Endodermal cell (in vitro differentiated cells): ENCODE measurements at regions not wholly inside any gene's neighbourhood (a gene's known extent, or its start where the extent isn't known, plus 50 kb on each side); places are given as distances from the start of the nearest gene placed in this dataset.

Experiments
- DNase-seq: peaks from one replicate; pipeline ENCODE4 v3.0.0-alpha.2; 2017
- H3K27ac ChIP-seq: 2 replicates; pipeline ENCODE4 v1.5.1; 2013; ENCODE audit warnings: mild to moderate bottlenecking, low read depth, low read length, moderate library complexity
- H3K27me3 ChIP-seq: 2 replicates; pipeline ENCODE4 v1.6.1; 2013; ENCODE audit warnings: mild to moderate bottlenecking, low read length, moderate library complexity; ENCODE audit not compliant: insufficient read depth, control insufficient read depth, poor library complexity, severe bottlenecking
- H3K36me3 ChIP-seq: 2 replicates; pipeline ENCODE4 v1.7.0; 2013; ENCODE audit warnings: mild to moderate bottlenecking, low read length, moderate library complexity; ENCODE audit not compliant: control insufficient read depth, insufficient read depth
- H3K4me1 ChIP-seq: one replicate; pipeline ENCODE4 v1.7.0; 2013; ENCODE audit warnings: low read length; ENCODE audit not compliant: control insufficient read depth, insufficient read depth
- H3K4me3 ChIP-seq: 2 replicates; pipeline ENCODE4 v1.5.1; 2013; ENCODE audit warnings: mild to moderate bottlenecking, low read length, moderate library complexity
- H3K9ac ChIP-seq: 2 replicates; pipeline ENCODE4 v1.6.1; 2013; ENCODE audit warnings: mild to moderate bottlenecking, low read length, moderate library complexity; ENCODE audit not compliant: poor library complexity, severe bottlenecking; ENCODE audit errors: extremely low read depth
- H3K9me3 ChIP-seq: 2 replicates; pipeline ENCODE4 v1.6.1; 2013; ENCODE audit warnings: mild to moderate bottlenecking, low read length, moderate library complexity; ENCODE audit not compliant: control insufficient read depth
- H3K27ac Mint-ChIP-seq: 2 replicates; pipeline ENCODE4 v1.8.0; 2020; ENCODE audit warnings: mixed read lengths
- H3K27me3 Mint-ChIP-seq: 2 replicates; pipeline ENCODE4 v1.8.0; 2021; ENCODE audit warnings: mild to moderate bottlenecking, mixed read lengths; ENCODE audit not compliant: insufficient read depth
- H3K36me3 Mint-ChIP-seq: 2 replicates; pipeline ENCODE4 v1.8.0; 2020; ENCODE audit warnings: low read depth, mixed read lengths
- H3K4me1 Mint-ChIP-seq: 2 replicates; pipeline ENCODE4 v1.8.0; 2020; ENCODE audit warnings: mixed read lengths
- H3K4me3 Mint-ChIP-seq: 2 replicates; pipeline ENCODE4 v1.8.0; 2020; ENCODE audit warnings: mild to moderate bottlenecking, moderate library complexity, mixed read lengths
- H3K9me3 Mint-ChIP-seq: 2 replicates; pipeline ENCODE4 v1.8.0; 2020; ENCODE audit warnings: mild to moderate bottlenecking, mixed read lengths
- WGBS, 2 experiments: methylation state at CpG; one replicate each; pipeline versions ENCODE4 v1.1.5 to v1.1.7; 2013; ENCODE audit warnings: missing lambda C conversion rate in 2 of 2, mixed read lengths in 1 of 2; ENCODE audit not compliant: insufficient coverage in 1 of 2, insufficient read length in 1 of 2; 5-methylcytosine and 5-hydroxymethylcytosine counted together
- TF ChIP-seq, protein P1 (sequence below): fragments of 200-600 bp; sonication (generic); conservative IDR thresholded peaks from 2 replicates; pipeline ENCODE4 v1.5.0; 2021; ENCODE audit warnings: antibody characterized with exemption, mild to moderate bottlenecking

GRCh38 chr2:129293326-129293725 is 686.1 kb upstream of the RAB6C start:
- H3K27ac Mint-ChIP-seq: no peak overlapping the region
- peaks cover 10% of the 10 kb centered on the region for H3K9me3 Mint-ChIP-seq
- no peak overlapping the region for H3K9ac ChIP-seq
- H3K36me3 ChIP-seq: no peaks in the 10 kb centered on the region
- H3K27me3 ChIP-seq: no peaks in the 10 kb centered on the region
- H3K4me1 Mint-ChIP-seq: no peaks in the 10 kb centered on the region
- no CpG with 5 or more reads among the region's 1 CpG for WGBS, 2 experiments
- TF ChIP-seq, protein P1, sequence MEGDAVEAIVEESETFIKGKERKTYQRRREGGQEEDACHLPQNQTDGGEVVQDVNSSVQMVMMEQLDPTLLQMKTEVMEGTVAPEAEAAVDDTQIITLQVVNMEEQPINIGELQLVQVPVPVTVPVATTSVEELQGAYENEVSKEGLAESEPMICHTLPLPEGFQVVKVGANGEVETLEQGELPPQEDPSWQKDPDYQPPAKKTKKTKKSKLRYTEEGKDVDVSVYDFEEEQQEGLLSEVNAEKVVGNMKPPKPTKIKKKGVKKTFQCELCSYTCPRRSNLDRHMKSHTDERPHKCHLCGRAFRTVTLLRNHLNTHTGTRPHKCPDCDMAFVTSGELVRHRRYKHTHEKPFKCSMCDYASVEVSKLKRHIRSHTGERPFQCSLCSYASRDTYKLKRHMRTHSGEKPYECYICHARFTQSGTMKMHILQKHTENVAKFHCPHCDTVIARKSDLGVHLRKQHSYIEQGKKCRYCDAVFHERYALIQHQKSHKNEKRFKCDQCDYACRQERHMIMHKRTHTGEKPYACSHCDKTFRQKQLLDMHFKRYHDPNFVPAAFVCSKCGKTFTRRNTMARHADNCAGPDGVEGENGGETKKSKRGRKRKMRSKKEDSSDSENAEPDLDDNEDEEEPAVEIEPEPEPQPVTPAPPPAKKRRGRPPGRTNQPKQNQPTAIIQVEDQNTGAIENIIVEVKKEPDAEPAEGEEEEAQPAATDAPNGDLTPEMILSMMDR: no peak
- no peaks in the 10 kb centered on the region for H3K27me3 Mint-ChIP-seq
- no peak for DNase-seq
- H3K27ac ChIP-seq: no peak overlapping the region
- H3K9me3 ChIP-seq: no peaks in the 10 kb centered on the region
- no peak overlapping the region for H3K4me3 Mint-ChIP-seq
- H3K4me3 ChIP-seq: no peak overlapping the region
- H3K4me1 ChIP-seq: no peaks in the 10 kb centered on the region
- H3K36me3 Mint-ChIP-seq: no peaks in the 10 kb centered on the region

GRCh38 chr2:129296396-129296795 is 683.1 kb upstream of the RAB6C start:
- no peak for DNase-seq
- Mint-ChIP-seq H3K4me3 (no peak overlapping the region), H3K9me3 (peaks cover 10% of the 10 kb centered on the region), H3K27ac (no peak overlapping the region), H3K36me3 (no peaks in the 10 kb centered on the region), H3K4me1 (no peaks in the 10 kb centered on the region), H3K27me3 (no peaks in the 10 kb centered on the region)
- Histone ChIP-seq H3K4me3 (no peak overlapping the region), H3K36me3 (no peaks in the 10 kb centered on the region), H3K27ac (no peak overlapping the region), H3K9ac (no peak overlapping the region), H3K4me1 (no peaks in the 10 kb centered on the region), H3K9me3 (no peaks in the 10 kb centered on the region), H3K27me3 (no peaks in the 10 kb centered on the region)
- WGBS, 2 experiments: 88 to 93% methylated on average over 2 to 4 of the region's 4 CpGs
- TF ChIP-seq, protein P1: no peak

DNA sequence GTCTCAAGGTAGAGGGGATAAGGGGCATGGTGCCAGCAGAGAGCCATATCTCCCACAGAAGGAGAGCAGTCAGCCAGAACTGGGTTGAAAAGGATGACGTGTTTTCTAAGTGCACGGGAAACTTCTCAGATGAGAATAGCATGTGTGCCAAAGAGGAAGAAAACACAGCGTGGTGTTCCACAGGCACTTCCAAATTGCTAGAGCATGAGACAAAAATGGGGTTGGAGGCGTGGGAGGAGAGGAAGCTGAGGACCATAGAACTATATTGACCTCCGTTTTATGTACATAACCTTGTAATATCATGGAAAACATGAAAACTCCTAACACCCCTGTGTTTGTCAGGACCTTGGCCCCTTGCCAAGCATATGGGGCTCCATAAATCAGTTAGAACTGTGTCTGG is 682.7 kb upstream of the RAB6C start:
- Histone ChIP-seq H3K36me3 (no peaks in the 10 kb centered on the region), H3K27me3 (no peaks in the 10 kb centered on the region), H3K9ac (no peak overlapping the region), H3K9me3 (no peaks in the 10 kb centered on the region), H3K4me1 (no peaks in the 10 kb centered on the region), H3K4me3 (no peak overlapping the region), H3K27ac (no peak overlapping the region)
- DNase-seq: no peak
- Mint-ChIP-seq H3K4me3 (no peak overlapping the region), H3K27ac (no peak overlapping the region), H3K27me3 (no peaks in the 10 kb centered on the region), H3K36me3 (no peaks in the 10 kb centered on the region), H3K9me3 (peaks cover 10% of the 10 kb centered on the region), H3K4me1 (no peaks in the 10 kb centered on the region)
- TF ChIP-seq, protein P1: no peak
- 89 to 98% methylated on average over 4 to 5 of the region's 5 CpGs for WGBS, 2 experiments
